ENCODE measurements at regions not wholly inside any gene's neighbourhood (a gene's known extent, or its start where the extent isn't known, plus 50 kb on each side); places are given as distances from the start of the nearest gene placed in this dataset.
A peak's percentile ranks its signal among the peaks of the same experiment; 100 is the strongest.

GRCh38 chr6:126779331-126779730, 339.1 kb upstream of the RSPO3 start:
- H3K4me3 ChIP-seq (ENCODE audit: low read depth, low read length) = no peak overlapping the region
- DNase-seq (ENCODE audit: extremely low spot score) = no peak
- H3K36me3 ChIP-seq (ENCODE audit: insufficient read depth) = no peaks in the 10 kb centered on the region
- H3K4me1 ChIP-seq (ENCODE audit: insufficient read depth) = no peaks in the 10 kb centered on the region
- WGBS = 90% methylated on average over 3 of the region's 3 CpGs
- no peak overlapping the region for H3K27ac ChIP-seq (ENCODE audit: low read depth)

GRCh38 chr6:126781582-126781981, 336.9 kb upstream of the RSPO3 start:
- Histone ChIP-seq H3K27ac (ENCODE audit: low read depth) (no peak overlapping the region), H3K36me3 (ENCODE audit: insufficient read depth) (no peaks in the 10 kb centered on the region), H3K4me3 (ENCODE audit: low read depth, low read length) (no peak overlapping the region), H3K4me1 (ENCODE audit: insufficient read depth) (no peaks in the 10 kb centered on the region)
- no peak for DNase-seq (ENCODE audit: extremely low spot score)
- 90% methylated on average over 2 of the region's 2 CpGs for WGBS

- no peak for DNase-seq (ENCODE audit: extremely low spot score)
- WGBS = 44% methylated on average over 2 of the region's 2 CpGs
- Histone ChIP-seq H3K4me1 (ENCODE audit: insufficient read depth) (no peaks in the 10 kb centered on the region), H3K27ac (ENCODE audit: low read depth) (no peak overlapping the region), H3K4me3 (ENCODE audit: low read depth, low read length) (no peak overlapping the region), H3K36me3 (ENCODE audit: insufficient read depth) (no peaks in the 10 kb centered on the region)
Measured at GRCh38 chr6:126784161-126784790, 334.2 kb upstream of the RSPO3 start.

GRCh38 chr6:126786262-126786661, 332.2 kb upstream of the RSPO3 start:
- Histone ChIP-seq H3K36me3 (ENCODE audit: insufficient read depth) (no peaks in the 10 kb centered on the region), H3K4me3 (ENCODE audit: low read depth, low read length) (no peak overlapping the region), H3K4me1 (ENCODE audit: insufficient read depth) (no peaks in the 10 kb centered on the region), H3K27ac (ENCODE audit: low read depth) (no peak overlapping the region)
- DNase-seq (ENCODE audit: extremely low spot score) = no peak
- 77% methylated on average over 1 of the region's 1 CpG for WGBS

- Histone ChIP-seq H3K27ac (ENCODE audit: low read depth) (no peak overlapping the region), H3K36me3 (ENCODE audit: insufficient read depth) (no peaks in the 10 kb centered on the region), H3K4me3 (ENCODE audit: low read depth, low read length) (no peak overlapping the region), H3K4me1 (ENCODE audit: insufficient read depth) (no peaks in the 10 kb centered on the region)
- WGBS = 100% methylated on average over 1 of the region's 1 CpG
- DNase-seq (ENCODE audit: extremely low spot score) = no peak
Measured at GRCh38 chr6:126787635-126788034, 330.8 kb upstream of the RSPO3 start.

- no peak overlapping the region for H3K27ac ChIP-seq (ENCODE audit: low read depth)
- no peaks in the 10 kb centered on the region for H3K36me3 ChIP-seq (ENCODE audit: insufficient read depth)
- WGBS = 55% methylated on average over 6 of the region's 6 CpGs
- H3K4me3 ChIP-seq (ENCODE audit: low read depth, low read length) = no peak overlapping the region
- DNase-seq (ENCODE audit: extremely low spot score) = peak; percentile 37
- H3K4me1 ChIP-seq (ENCODE audit: insufficient read depth) = no peaks in the 10 kb centered on the region
Measured at GRCh38 chr6:126788861-126789365, 329.6 kb upstream of the RSPO3 start.

GRCh38 chr6:126792340-126793085, 326.0 kb upstream of the RSPO3 start:
- no peak overlapping the region for H3K27ac ChIP-seq (ENCODE audit: low read depth)
- H3K36me3 ChIP-seq (ENCODE audit: insufficient read depth) = no peaks in the 10 kb centered on the region
- H3K4me1 ChIP-seq (ENCODE audit: insufficient read depth) = no peaks in the 10 kb centered on the region
- 64% methylated on average over 5 of the region's 5 CpGs for WGBS
- H3K4me3 ChIP-seq (ENCODE audit: low read depth, low read length) = no peak overlapping the region
- peak; percentile 68 for DNase-seq (ENCODE audit: extremely low spot score)

GRCh38 chr6:126795161-126795560, 323.3 kb upstream of the RSPO3 start:
- Histone ChIP-seq H3K4me3 (ENCODE audit: low read depth, low read length) (no peak overlapping the region), H3K27ac (ENCODE audit: low read depth) (no peak overlapping the region)
- no peak for DNase-seq (ENCODE audit: extremely low spot score)

GRCh38 chr6:126797981-126798380, 320.5 kb upstream of the RSPO3 start:
- WGBS = 65% methylated on average over 2 of the region's 2 CpGs
- Histone ChIP-seq H3K27ac (ENCODE audit: low read depth) (no peak overlapping the region), H3K36me3 (ENCODE audit: insufficient read depth) (no peaks in the 10 kb centered on the region), H3K4me1 (ENCODE audit: insufficient read depth) (no peaks in the 10 kb centered on the region), H3K4me3 (ENCODE audit: low read depth, low read length) (no peak overlapping the region)
- DNase-seq (ENCODE audit: extremely low spot score) = no peak

More at GRCh38 chr6:126795161-126795560, 323.3 kb upstream of the RSPO3 start:
- Histone ChIP-seq H3K4me1 (ENCODE audit: insufficient read depth) (no peaks in the 10 kb centered on the region), H3K36me3 (ENCODE audit: insufficient read depth) (no peaks in the 10 kb centered on the region)

- 74% methylated on average over 3 of the region's 3 CpGs for WGBS
Measured at GRCh38 chr6:126803769-126804168, 314.7 kb upstream of the RSPO3 start.

GRCh38 chr6:126804332-126805064, 314.0 kb upstream of the RSPO3 start:
- 54% methylated on average over 5 of the region's 5 CpGs for WGBS
- Histone ChIP-seq H3K36me3 (ENCODE audit: insufficient read depth) (no peaks in the 10 kb centered on the region), H3K4me1 (ENCODE audit: insufficient read depth) (no peaks in the 10 kb centered on the region), H3K4me3 (ENCODE audit: low read depth, low read length) (no peak overlapping the region), H3K27ac (ENCODE audit: low read depth) (no peak overlapping the region)
- DNase-seq (ENCODE audit: extremely low spot score) = no peak

More at GRCh38 chr6:126803769-126804168, 314.7 kb upstream of the RSPO3 start:
- no peak for DNase-seq (ENCODE audit: extremely low spot score)
- no peak overlapping the region for H3K27ac ChIP-seq (ENCODE audit: low read depth)
- H3K4me1 ChIP-seq (ENCODE audit: insufficient read depth) = no peaks in the 10 kb centered on the region
- H3K4me3 ChIP-seq (ENCODE audit: low read depth, low read length) = no peak overlapping the region
- no peaks in the 10 kb centered on the region for H3K36me3 ChIP-seq (ENCODE audit: insufficient read depth)

- no peak overlapping the region for H3K27ac ChIP-seq (ENCODE audit: low read depth)
- DNase-seq (ENCODE audit: extremely low spot score) = no peak
- H3K4me3 ChIP-seq (ENCODE audit: low read depth, low read length) = no peak overlapping the region
- H3K36me3 ChIP-seq (ENCODE audit: insufficient read depth) = no peaks in the 10 kb centered on the region
- no peaks in the 10 kb centered on the region for H3K4me1 ChIP-seq (ENCODE audit: insufficient read depth)
- WGBS = 64% methylated on average over 1 of the region's 1 CpG
Measured at GRCh38 chr6:126805861-126806260, 312.6 kb upstream of the RSPO3 start.

- no peak overlapping the region for H3K27ac ChIP-seq (ENCODE audit: low read depth)
- 93% methylated on average over 1 of the region's 1 CpG for WGBS
- no peak for DNase-seq (ENCODE audit: extremely low spot score)
Measured at GRCh38 chr6:126807876-126808275, 310.6 kb upstream of the RSPO3 start.

GRCh38 chr6:126811321-126811720, 307.1 kb upstream of the RSPO3 start:
- H3K4me3 ChIP-seq (ENCODE audit: low read depth, low read length) = no peak overlapping the region
- DNase-seq (ENCODE audit: extremely low spot score) = no peak
- H3K36me3 ChIP-seq (ENCODE audit: insufficient read depth) = no peaks in the 10 kb centered on the region
- H3K27ac ChIP-seq (ENCODE audit: low read depth) = no peak overlapping the region
- 13% methylated on average over 3 of the region's 3 CpGs for WGBS
- no peaks in the 10 kb centered on the region for H3K4me1 ChIP-seq (ENCODE audit: insufficient read depth)

More at GRCh38 chr6:126807876-126808275, 310.6 kb upstream of the RSPO3 start:
- Histone ChIP-seq H3K4me3 (ENCODE audit: low read depth, low read length) (no peak overlapping the region), H3K36me3 (ENCODE audit: insufficient read depth) (no peaks in the 10 kb centered on the region), H3K4me1 (ENCODE audit: insufficient read depth) (no peaks in the 10 kb centered on the region)
